ENCODE measurements at regions not wholly inside any gene's neighbourhood (a gene's known extent, or its start where the extent isn't known, plus 50 kb on each side); places are given as distances from the start of the nearest gene placed in this dataset.

GRCh38 chr16:50472472-50472871, 75.7 kb upstream of the NKD1 start:
- in situ Hi-C loops (cut with HindIII; ENCODE audit: low sequenced_read_pairs), result no loop called here
- no peak for DNase-seq (ENCODE audit: low spot score)

DNA sequence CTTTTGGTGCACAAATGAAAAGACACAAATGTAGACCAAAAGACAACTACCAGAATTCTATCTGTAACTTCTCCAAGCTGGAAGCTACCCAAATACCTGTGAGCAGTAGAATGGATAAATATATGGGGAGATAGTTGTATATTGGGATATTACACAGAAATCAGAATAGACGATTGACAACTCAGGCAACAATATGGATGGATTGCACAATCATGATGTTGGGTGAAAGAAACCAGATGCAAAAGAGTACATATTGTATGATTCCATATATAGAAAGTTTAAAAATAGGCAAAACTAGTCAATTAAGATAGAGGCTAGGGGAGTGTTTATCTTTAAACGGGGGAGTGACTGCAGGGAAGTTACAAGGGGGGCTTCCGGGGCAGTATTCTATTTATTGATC, 77.5 kb upstream of the NKD1 start:
- in situ Hi-C loops (cut with HindIII; ENCODE audit: low sequenced_read_pairs), result no loop called here
- DNase-seq (ENCODE audit: low spot score), result no peak

DNA sequence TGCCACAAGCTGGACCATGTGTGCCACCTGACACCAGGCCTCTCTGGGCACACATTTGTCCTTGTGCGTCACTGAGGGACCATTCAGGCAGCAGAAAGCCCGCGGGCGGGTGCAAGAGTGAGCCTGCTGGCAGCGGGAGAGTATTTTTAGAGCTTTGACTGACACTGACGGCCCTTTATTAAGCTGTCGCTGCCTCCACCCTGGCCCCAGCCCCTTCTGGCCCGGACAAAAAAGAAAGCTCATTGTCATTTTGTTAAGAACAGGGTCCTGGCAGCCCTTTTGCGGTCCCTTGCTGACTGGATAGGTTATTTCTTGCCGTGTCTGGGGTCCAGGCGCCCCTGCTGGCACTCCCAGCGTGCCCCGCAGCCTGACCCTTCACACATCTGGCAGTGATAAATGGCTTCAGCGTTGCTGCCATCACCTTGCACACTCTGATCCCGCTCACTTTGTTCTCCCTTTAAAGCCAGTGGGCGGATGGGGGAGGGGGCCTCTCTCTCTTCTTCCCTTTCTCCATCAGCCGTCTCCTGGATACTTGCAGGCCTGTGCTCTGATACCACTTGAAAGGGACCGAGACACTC, 78.4 kb upstream of the NKD1 start:
- in situ Hi-C loops (cut with HindIII; ENCODE audit: low sequenced_read_pairs), result no loop called here

DNA sequence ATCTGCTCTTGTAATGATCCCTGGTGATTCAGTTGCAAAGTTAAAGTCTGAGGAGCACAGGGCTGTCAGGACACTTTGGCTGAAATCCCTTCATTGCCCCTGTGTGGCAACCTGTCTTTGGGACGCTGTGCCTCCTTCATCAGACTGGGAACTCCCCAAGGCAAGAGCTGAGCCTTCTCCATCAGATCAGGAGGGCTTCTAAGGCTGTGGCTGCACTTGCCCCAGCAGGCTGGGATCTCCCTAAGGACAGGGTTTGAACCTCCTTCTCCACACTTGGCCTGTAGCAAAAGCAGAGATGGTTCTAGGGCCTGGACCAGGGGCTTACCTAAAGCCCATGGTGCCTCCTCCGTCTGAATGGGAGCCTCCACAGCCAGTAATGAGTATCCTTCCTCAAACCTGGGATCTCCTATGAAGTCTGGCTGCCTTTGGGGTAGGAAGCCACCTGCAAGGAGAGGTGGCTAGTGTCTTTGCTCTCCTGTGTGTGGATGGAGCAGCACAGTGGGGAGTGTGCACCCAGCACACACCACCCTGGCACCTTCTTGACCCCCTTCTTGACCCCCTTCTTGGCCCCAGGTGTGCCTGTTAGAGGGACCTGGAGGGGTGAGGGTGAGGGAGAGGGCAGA, 79.0 kb upstream of the NKD1 start:
- in situ Hi-C loops (cut with HindIII; ENCODE audit: low sequenced_read_pairs), result no loop called here
- DNase-seq (ENCODE audit: low spot score), result no peak

More for the DNA sequence above, 78.4 kb upstream of the NKD1 start:
- no peak for DNase-seq (ENCODE audit: low spot score)

- DNase-seq (ENCODE audit: low spot score), result no peak
- in situ Hi-C loops (cut with HindIII; ENCODE audit: low sequenced_read_pairs), result no loop called here
Measured at GRCh38 chr16:50468749-50469078, 79.5 kb upstream of the NKD1 start.

DNA sequence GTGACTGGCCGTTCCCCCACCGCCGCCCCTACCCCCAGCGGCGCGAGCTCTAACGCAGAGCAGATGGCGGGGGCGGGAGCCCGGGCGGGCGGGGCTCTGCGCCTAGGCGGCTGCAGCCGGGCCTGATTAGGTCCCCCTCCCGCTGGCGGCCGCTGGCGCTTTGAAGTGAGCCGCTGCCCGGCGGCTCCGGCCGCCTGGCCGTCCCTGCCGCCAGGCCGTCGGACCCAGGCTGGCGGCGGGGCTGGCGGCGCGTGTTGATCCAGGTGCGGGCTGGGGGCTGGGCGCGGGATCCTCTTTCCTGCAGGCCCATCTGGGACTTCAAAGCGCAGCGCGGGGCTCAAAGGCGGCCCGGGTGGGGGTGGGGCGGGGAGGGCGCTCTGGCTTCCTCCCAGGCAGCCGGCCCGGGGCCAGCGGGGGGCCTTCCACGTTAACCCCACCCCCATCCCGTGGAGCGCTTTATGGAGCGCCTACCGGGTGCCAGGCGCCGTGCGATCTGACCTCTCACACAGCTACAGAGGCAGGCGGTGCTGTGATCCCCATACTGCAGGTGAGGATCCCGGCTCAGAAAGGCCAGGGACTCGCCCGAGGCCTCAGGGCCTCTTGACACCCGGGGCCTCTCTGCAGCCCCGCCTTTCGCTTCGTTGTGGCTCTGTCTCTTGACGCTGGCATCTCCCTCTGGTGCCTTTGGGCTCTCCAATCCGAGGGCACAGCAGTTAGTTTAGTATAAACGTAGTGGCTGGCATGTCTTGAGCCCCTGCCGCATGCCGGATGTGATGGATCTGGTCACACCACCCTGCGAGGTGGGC, 80.0 kb upstream of the NKD1 start:
- in situ Hi-C loops (cut with HindIII; ENCODE audit: low sequenced_read_pairs), result no loop called here
- peak; percentile 29 for DNase-seq (ENCODE audit: low spot score)

DNA sequence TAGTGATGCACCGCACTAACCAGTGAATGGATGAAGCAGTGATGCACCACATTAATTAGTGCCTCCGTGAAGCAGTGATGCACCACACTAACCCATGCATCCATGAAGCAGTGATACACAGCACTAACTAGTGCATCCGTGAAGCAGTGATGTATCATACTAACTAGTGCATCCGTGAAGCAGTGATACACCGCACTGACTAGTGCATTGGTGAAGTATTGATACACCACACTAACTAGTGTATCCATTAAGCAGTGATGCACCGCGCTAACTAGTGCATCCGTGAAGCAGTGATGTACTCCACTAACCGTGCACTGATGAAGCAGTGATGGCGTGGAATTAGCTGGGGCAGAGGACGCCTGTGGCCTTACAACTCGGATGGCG, 80.6 kb upstream of the NKD1 start:
- no peak for DNase-seq (ENCODE audit: low spot score)
- in situ Hi-C loops (cut with HindIII; ENCODE audit: low sequenced_read_pairs), result no loop called here

DNA sequence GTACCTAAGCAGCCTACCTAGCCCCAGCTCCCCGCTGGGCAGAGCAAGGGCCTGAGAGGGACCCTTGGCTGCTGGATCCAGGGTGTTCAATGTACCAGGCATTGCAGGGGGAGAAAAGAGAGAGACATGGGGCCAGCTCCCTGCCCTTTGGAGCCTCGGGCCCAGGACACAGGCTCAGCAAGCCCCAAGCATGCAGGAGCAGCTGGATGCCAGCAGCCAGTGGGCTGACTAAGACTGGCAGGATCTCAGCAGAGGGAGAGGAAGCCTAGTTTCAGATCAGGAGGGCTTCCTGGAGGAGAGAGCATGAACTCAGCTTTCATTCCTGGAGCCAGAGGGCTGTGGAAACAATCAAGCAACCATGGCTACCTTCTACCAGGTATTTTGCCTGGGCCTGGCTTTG, 82.0 kb upstream of the NKD1 start:
- no peak for DNase-seq (ENCODE audit: low spot score)
- in situ Hi-C loops (cut with HindIII; ENCODE audit: low sequenced_read_pairs), result no loop called here

GRCh38 chr16:50464325-50465290, 83.6 kb upstream of the NKD1 start:
- no peak for DNase-seq (ENCODE audit: low spot score)
- in situ Hi-C loops (cut with HindIII; ENCODE audit: low sequenced_read_pairs), result no loop called here

DNA sequence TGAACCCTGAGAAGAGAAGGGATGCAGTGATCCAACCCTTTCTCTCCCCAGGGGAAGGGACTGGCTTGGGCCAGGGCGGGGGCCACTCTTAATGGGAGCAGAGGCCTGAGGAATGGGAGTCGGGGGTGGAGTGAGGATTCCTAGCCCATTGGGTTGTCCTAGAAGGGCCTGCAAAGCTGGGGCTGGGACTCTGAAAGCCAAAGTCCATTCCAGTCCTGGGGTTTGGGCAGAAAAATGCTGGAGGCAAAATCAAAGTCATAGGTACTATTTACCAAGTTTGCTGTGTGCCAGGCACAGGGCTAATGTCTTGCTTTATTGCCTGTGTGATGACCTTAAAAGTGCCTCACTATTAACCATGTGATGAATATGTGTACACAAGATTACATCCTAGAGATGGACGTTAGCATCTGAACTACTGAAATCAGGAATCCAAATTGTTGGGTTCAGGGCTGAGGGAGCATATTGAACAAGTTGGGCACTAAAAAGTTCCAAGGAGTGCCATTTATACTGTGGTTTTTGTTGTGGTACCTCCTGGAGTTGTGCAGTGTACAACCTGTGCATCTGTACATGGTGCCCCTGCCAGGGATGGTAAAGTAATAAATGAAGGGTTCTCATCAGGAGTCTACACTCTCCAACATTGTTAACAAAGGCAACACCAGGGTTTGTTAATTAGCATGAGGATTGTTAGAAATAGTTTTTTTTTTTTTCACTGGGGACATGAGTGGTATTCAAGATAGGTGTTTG, 84.4 kb upstream of the NKD1 start:
- no peak for DNase-seq (ENCODE audit: low spot score)
- in situ Hi-C loops (cut with HindIII; ENCODE audit: low sequenced_read_pairs), result no loop called here

DNA sequence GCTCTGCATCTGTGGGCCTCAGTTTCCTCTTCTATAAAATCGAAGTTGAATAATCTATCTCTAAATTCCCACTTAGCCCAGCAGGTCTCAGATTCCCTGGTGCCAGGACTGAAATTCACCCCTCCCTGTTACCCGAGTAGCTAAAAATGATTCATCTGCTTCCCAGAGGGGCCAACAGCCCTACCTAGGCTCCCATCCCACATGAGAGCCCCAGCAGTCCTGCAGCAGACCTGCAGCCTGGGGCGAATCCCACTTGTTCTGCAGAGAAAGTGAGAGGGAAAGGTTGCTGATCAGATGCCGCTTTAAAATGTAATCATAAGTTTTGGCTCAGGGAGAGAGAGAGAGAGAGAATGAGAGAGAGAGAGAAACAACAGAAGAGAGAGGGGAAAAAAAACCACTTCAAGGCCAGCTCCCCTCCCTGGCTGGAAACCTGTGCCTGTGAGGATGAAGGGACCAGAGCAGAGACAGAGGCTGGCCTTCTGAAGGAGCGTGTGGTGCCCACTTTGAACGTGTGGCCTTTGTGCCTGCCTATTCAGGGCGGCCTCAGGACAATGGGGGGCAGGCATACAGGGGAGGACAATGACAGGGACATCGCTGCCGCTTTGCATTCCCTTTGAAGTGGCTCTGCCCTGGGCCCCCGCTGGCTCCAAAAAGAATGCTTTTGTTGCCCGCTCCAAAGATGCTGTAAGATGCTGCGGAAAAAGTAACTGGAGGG, 85.2 kb upstream of the NKD1 start:
- DNase-seq (ENCODE audit: low spot score), result no peak

DNA sequence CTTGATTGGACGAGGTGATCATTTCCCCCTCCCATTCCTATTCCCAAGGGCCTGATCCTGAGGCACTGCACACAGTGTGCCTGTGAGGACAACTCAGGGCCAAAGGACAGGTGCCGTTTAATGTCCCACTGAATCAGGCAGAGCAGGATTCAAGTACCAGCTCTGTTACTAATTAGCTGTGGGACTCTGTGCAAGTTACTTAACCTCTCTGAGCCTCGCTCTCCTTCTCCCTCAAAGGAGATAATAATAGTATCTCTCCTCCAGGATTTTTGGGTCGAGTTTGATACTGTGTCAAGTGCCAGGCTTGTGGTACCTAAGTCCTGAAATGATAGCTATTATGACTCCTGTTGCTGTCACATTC, 86.8 kb upstream of the NKD1 start:
- in situ Hi-C loops (cut with HindIII; ENCODE audit: low sequenced_read_pairs), result no loop called here

More for the DNA sequence above, 85.2 kb upstream of the NKD1 start:
- in situ Hi-C loops (cut with HindIII; ENCODE audit: low sequenced_read_pairs), result no loop called here

DNA sequence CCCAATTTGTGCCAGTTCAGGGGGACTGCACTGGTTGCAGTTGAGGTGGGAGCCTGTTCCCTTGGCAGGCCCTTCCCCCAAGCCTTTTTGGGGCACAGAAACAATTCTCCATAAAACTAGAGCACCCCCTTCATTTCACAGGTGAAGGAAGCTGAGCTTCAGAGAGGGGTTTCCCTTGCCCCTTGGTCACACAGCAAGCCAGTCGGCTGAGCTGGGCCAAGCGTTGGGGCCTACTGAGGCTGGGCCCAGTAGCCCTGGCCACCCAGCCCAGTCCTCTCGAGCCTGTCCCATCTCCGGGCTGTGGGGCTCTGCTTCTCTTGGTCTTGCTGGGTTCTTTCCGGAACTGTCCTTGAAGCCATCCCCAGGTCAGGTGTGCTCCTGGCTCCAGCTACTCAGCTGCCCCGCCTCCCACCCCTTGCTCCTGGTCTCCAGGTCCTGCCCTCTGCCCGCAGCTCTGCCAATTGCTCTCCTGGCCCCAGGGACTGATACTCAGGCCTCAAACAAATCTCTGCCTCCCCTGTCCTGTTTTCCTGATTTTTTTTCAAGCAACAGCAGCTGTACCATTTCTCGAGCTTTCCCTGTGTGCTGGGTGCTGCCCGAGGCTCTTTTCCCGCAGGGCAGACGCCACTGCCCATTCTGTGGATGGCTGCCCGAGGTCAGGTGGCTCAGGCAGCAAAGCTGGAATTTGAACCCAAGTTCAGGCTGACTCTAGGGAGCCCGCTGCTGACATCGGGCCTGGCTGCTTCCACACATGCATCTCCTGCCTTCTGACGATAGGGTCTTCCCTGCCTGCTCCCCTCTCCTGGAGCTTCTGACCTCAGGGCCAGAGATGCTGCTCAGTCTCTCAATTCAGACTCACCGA, 87.4 kb upstream of the NKD1 start:
- in situ Hi-C loops (cut with HindIII; ENCODE audit: low sequenced_read_pairs), result no loop called here
- no peak for DNase-seq (ENCODE audit: low spot score)

More for the DNA sequence above, 86.8 kb upstream of the NKD1 start:
- no peak for DNase-seq (ENCODE audit: low spot score)

GRCh38 chr16:50459496-50460080, 88.6 kb upstream of the NKD1 start:
- no peak for DNase-seq (ENCODE audit: low spot score)
- in situ Hi-C loops (cut with HindIII; ENCODE audit: low sequenced_read_pairs), result no loop called here

GRCh38 chr16:50458667-50459495, 89.3 kb upstream of the NKD1 start:
- no peak for DNase-seq (ENCODE audit: low spot score)
- in situ Hi-C loops (cut with HindIII; ENCODE audit: low sequenced_read_pairs), result no loop called here

GRCh38 chr16:50457979-50458491, 89.2 kb upstream of the BRD7 start:
- no peak for DNase-seq (ENCODE audit: low spot score)
- in situ Hi-C loops (cut with HindIII; ENCODE audit: low sequenced_read_pairs), result no loop called here

Data from G401 (cell line).